HG03064 (cell line): ENCODE measurements at regions not wholly inside any gene's neighbourhood (a gene's known extent, or its start where the extent isn't known, plus 50 kb on each side); places are given as distances from the start of the nearest gene placed in this dataset.

ENCODE experiments used
- ATAC-seq: cut with Tn5 transposase; IDR thresholded peaks from one replicate; pipeline ENCODE4 v1.9.1; 2021; ENCODE audit warnings: low read depth; ENCODE audit not compliant: unreplicated experiment

DNA sequence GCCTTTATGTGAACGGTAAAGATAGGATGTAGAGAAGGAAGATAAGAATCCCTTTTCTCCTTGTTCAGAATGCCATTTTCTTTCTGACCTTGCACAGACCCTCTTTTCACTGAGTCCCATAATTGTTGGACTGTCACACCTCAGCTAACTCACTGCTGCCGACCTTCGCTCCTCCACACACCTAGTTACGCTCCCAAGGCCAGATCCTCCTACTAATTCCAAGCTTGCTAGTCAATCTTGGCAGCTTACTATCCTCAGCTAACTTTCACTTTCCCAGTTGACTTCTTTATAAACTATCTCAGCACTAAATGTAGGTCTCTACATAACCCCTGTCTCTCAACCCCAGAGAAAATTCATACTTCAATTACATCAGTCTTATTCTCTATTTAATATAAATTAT lies 471.8 kb upstream of the PRMT6 start:
- no peak for ATAC-seq

- no peak for ATAC-seq
Measured at GRCh38 chr1:106600626-106601025, 455.8 kb upstream of the PRMT6 start.

GRCh38 chr1:106603616-106604015 lies 452.9 kb upstream of the PRMT6 start:
- no peak for ATAC-seq

GRCh38 chr1:106608841-106609240 lies 447.6 kb upstream of the PRMT6 start:
- no peak for ATAC-seq

DNA sequence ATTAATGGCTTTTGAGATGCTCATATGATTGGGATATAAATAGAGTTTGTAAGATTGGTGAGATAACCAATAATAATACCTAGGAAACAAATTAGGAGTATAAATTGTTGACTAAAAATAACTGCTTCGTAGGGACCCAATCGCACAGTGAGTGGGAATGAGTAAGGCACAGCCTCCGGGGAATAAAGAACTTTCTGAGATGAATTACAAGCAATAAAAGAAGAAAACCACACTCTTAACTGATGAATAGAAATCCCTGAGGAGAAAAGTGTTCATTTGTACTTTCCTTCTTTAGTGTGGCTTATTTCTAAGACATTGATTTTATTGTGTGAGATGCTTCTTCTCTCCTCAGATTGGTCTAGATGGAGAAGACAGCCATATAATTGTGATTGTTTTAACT lies 443.4 kb upstream of the PRMT6 start:
- no peak for ATAC-seq

DNA sequence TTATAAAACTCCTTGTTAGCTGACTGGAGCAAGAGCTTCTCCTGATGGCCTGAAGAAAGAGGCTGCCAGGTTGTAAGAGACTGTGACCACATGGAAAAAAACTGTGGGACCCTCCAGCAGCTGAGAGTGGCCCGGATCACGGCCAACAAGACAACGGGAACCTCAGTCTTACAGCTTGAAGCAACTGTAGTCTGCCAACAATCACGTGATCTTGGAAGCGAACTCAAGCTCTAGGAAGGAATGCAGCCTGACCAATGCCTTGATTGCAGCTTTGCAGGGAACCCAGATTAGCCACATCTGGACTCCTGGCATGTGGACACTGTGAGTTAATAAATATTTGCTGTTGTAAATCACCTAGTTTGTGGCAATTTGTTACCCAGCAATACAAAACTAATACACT lies 442.6 kb upstream of the PRMT6 start:
- no peak for ATAC-seq

- no peak for ATAC-seq
Measured at GRCh38 chr1:106615473-106615872, 441.0 kb upstream of the PRMT6 start.

- ATAC-seq = no peak
Measured at GRCh38 chr1:106619080-106619826, 437.2 kb upstream of the PRMT6 start.

DNA sequence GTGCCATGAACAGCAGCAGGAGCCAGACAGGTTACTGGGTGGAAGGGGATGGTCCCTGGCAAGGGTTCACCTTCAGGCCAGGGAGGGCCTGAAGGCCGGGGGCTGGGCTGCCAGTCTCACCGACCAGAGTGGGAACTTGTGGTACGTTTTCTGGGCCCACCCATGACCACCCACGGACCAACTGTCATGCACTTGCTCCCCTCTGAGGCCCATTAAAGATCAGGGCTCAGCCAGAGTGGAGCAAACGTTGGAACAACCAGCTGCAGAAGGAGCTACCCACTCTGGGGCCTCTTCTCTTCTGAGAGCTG lies 436.7 kb upstream of the PRMT6 start:
- ATAC-seq = no peak

GRCh38 chr1:106620521-106620954 lies 435.9 kb upstream of the PRMT6 start:
- no peak for ATAC-seq

DNA sequence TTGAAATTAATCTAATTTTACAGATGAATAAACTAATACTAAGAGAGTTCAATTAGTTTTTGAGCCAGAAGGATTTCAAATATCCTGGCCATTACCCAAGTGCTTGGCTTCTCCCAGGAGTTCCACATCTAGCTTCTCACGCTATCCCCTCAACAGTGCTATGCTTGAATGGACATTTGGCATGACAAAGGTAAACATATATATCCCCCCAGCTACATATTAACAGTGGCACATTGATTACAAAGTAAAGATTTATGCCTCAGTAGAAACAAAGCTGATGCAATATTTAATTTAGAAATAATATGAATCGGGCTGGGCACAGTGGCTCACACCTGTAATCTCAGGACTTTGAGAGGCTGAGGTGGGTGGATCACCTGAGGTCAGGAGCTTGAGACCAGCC lies 434.6 kb upstream of the PRMT6 start:
- ATAC-seq = no peak

- ATAC-seq = no peak
Measured at GRCh38 chr1:106637566-106637965, 418.9 kb upstream of the PRMT6 start.

- ATAC-seq = no peak
Measured at GRCh38 chr1:106646261-106646784, 410.2 kb upstream of the PRMT6 start.

- no peak for ATAC-seq
Measured at GRCh38 chr1:106646816-106647215, 409.7 kb upstream of the PRMT6 start.

DNA sequence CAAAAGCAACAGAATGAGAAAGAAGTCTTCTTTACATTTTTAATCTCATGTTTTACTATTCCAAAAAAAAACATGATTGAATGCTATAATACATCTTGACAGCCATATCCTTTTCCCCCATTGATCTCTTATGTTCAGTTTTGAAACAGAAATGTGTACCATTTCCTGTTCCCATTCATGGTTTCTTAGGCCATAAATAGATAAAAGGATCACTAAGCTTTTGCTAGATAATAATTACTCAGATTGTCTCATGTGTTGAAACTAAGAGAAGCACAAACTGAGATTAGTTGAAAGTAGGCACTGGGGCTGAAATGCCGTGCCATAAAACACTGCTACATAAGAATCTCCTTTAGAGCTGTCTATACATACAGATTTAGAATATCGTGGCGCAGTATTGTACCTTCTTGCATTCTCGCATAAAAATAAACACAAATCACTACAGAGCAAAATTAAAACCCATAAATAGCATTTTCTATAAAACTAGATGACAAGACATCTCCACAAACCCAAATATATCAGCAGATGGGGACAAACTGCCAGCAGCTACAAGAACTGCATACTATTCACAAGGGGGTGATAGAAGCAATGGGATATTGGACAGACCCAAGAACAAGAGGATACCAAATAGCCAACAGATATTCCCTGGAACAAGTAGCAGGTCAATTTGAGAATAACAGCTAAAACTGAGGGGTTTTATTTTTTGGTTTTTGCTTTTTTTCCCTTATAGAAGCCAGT lies 405.3 kb upstream of the PRMT6 start:
- ATAC-seq = no peak

GRCh38 chr1:106659490-106660244 lies 396.8 kb upstream of the PRMT6 start:
- ATAC-seq = no peak

DNA sequence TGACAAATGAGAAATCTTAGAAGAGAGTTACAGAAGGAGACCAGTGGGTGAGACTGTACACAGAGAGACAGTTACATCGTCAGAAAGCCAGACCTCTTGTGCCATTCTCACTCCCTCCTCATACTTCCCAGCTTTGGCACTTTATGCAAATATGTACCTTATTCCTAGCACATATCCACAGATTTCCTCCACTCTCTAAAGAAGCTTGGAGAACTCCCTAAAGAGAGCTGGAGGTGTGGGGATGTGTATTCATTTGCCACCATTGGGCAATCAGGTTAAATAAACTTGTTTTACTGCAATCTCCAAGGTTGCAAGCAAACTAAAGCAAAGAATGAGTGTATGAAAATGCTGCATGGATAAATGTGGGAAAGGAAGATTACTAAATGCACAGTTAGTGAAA lies 380.9 kb upstream of the PRMT6 start:
- ATAC-seq = no peak

DNA sequence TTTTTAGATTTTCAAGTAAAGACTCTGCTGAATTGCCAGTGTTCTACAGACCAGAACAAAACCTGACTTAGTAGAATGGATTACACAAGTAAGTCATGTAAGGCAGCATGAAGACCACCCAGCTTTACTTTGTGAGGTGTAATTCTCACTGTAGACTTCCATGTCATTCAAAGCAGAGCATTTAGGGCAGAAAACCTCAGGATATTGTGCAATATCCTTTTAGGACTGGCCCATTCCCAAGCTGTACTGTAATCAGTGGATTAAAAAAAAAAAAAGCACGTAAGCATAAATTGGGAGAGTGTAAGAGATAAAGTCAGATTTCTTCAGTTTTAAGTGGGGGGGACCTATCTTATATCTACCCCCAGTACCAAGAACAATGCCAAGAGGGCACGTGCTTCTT lies 380.5 kb upstream of the PRMT6 start:
- no peak for ATAC-seq

GRCh38 chr1:106677181-106677580 lies 379.3 kb upstream of the PRMT6 start:
- no peak for ATAC-seq

GRCh38 chr1:106677721-106678120 lies 378.8 kb upstream of the PRMT6 start:
- no peak for ATAC-seq

DNA sequence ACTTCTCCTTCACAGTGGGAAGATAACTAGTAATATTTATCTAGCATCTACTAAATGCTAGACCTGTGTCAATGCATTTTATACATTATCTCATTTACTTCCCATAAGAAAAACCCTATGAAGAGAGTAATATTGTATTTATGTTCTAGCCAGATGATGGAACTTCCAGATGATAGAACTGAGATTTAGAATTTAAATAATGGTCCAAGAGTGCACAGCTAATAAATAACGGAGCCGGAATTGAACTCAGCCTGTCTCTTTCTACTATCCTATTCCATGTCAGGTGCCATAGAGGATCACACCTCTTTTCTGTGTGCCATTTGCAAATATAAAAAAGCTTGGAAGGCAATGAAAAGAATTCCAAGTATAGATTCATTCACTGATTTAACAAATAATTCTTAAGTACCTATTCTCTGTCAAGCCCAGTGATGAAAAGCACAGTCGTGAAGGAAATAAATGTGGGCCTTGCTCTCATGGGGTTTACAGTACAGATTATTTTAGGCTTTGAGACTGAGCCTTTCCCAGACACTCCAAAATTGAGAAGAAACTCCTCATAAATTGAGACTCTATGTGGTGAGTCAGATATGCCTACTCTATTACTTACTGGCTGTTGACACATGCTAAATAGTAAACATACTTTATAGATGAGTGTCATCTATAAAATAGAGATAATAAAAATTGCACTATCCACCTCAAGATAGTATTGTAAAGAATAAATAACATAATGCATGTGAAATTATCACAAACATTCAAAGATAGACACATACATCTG lies 378.0 kb upstream of the PRMT6 start:
- no peak for ATAC-seq
